ENCODE measurements at regions not wholly inside any gene's neighbourhood (a gene's known extent, or its start where the extent isn't known, plus 50 kb on each side); places are given as distances from the start of the nearest gene placed in this dataset.

- Mint-ChIP-seq H3K27me3 (ENCODE audit: low read depth, poor library complexity) (peaks cover 2% of the 10 kb centered on the region), H3K9me3 (peaks cover 3% of the 10 kb centered on the region), H3K4me3 (no peak overlapping the region), H3K4me1 (peaks cover 15% of the 10 kb centered on the region), H3K27ac (no peak overlapping the region), H3K36me3 (ENCODE audit: low read depth) (no peaks in the 10 kb centered on the region)
- TF ChIP-seq CTCF (IDR thresholded peaks at IDR 0.05): no peak
- DNase-seq: no peak
Measured at GRCh38 chr15:79601405-79602086, 169.4 kb downstream of the MINAR1 start.

- TF ChIP-seq CTCF (IDR thresholded peaks at IDR 0.05): no peak
- Mint-ChIP-seq H3K9me3 (peaks cover 3% of the 10 kb centered on the region), H3K27me3 (ENCODE audit: low read depth, poor library complexity) (peaks cover 2% of the 10 kb centered on the region), H3K27ac (no peak overlapping the region), H3K4me3 (no peak overlapping the region), H3K4me1 (peaks cover 22% of the 10 kb centered on the region), H3K36me3 (ENCODE audit: low read depth) (no peaks in the 10 kb centered on the region)
- DNase-seq: no peak
Measured at GRCh38 chr15:79602180-79602579, 170.0 kb downstream of the MINAR1 start.

- Mint-ChIP-seq H3K4me3 (no peak overlapping the region), H3K9me3 (peaks cover 3% of the 10 kb centered on the region), H3K27me3 (ENCODE audit: low read depth, poor library complexity) (peaks cover 2% of the 10 kb centered on the region), H3K27ac (no peak overlapping the region), H3K36me3 (ENCODE audit: low read depth) (no peaks in the 10 kb centered on the region), H3K4me1 (peaks cover 24% of the 10 kb centered on the region)
- DNase-seq: no peak
- TF ChIP-seq CTCF (IDR thresholded peaks at IDR 0.05): no peak
Measured at GRCh38 chr15:79602731-79603130, 170.6 kb downstream of the MINAR1 start.

GRCh38 chr15:79606831-79607355, 174.8 kb downstream of the MINAR1 start:
- no peaks in the 10 kb centered on the region for H3K9me3 Mint-ChIP-seq
- no peaks in the 10 kb centered on the region for H3K36me3 Mint-ChIP-seq (ENCODE audit: low read depth)
- no peak for TF ChIP-seq CTCF (IDR thresholded peaks at IDR 0.05)
- no peak overlapping the region for H3K27ac Mint-ChIP-seq
- H3K27me3 Mint-ChIP-seq (ENCODE audit: low read depth, poor library complexity): peaks cover 3% of the 10 kb centered on the region
- no peak overlapping the region for H3K4me3 Mint-ChIP-seq
- H3K4me1 Mint-ChIP-seq: peaks cover 12% of the 10 kb centered on the region
- DNase-seq: no peak

GRCh38 chr15:79608066-79608864, 176.1 kb downstream of the MINAR1 start:
- H3K4me1 Mint-ChIP-seq: peaks cover 9% of the 10 kb centered on the region
- no peak for DNase-seq
- no peaks in the 10 kb centered on the region for H3K9me3 Mint-ChIP-seq
- no peaks in the 10 kb centered on the region for H3K36me3 Mint-ChIP-seq (ENCODE audit: low read depth)
- no peak overlapping the region for H3K27ac Mint-ChIP-seq
- peaks cover 3% of the 10 kb centered on the region for H3K27me3 Mint-ChIP-seq (ENCODE audit: low read depth, poor library complexity)
- no peak overlapping the region for H3K4me3 Mint-ChIP-seq
- TF ChIP-seq CTCF (IDR thresholded peaks at IDR 0.05): no peak

Measured in nephron progenitor cell (in vitro differentiated cells).